GM12878 (cell line): ENCODE measurements at regions not wholly inside any gene's neighbourhood (a gene's known extent, or its start where the extent isn't known, plus 50 kb on each side); places are given as distances from the start of the nearest gene placed in this dataset.

ENCODE experiments used
- ATAC-seq: fragments of 200-7000 bp; cut with Tn5 transposase; 3 replicates; pipeline ENCODE4 v1.9.1; 2020; ENCODE audit warnings: mild to moderate bottlenecking, moderate library complexity
- BruUV-seq: library from RNA; stranded (reverse); fragments of 400-500 nt; replicated peaks from 2 replicates; lab custom pipeline; 2021; lab: Mats Ljungman, UMichigan
- CTCF ChIA-PET: fragments of 300-600 bp; sonication (Branson Sonifier 250); formaldehyde crosslinking; extraction: SDS; loops from one replicate; lab custom pipeline; 2021; ENCODE audit warnings: inconsistent platforms; lab: Yijun Ruan, JAX
- POLR2A ChIA-PET: fragments of 350-600 bp; formaldehyde crosslinking; extraction: SDS; loops from one replicate; lab custom pipeline; 2021; ENCODE audit warnings: inconsistent platforms; lab: Charles Lee
- RAD21 ChIA-PET: fragments of 300-600 bp; sonication (Branson Sonifier 250); formaldehyde crosslinking; loops from one replicate; lab custom pipeline; 2023; ENCODE audit warnings: antibody characterized with exemption; ENCODE audit not compliant: unreplicated experiment; lab: Charles Lee
- SMC1A ChIA-PET: fragments of 300-600 bp; sonication (Branson Sonifier 250); formaldehyde crosslinking; loops from one replicate; lab custom pipeline; 2023; ENCODE audit not compliant: unreplicated experiment, uncharacterized antibody; lab: Charles Lee
- DNase-seq: peaks from one replicate; pipeline ENCODE4 v3.0.0-alpha.2; 2011; ENCODE audit warnings: low read depth, low spot score
- FAIRE-seq: peaks from 3 replicates; lab custom pipeline; 2011; peaks lifted over from hg19 to GRCh38; lab: Jason Lieb, UNC
- H2AFZ ChIP-seq: 2 replicates; pipeline ENCODE4 v1.6.0; 2011; ENCODE audit warnings: low read depth, low read length, control low read depth; ENCODE audit not compliant: control insufficient read depth
- H3K27ac ChIP-seq: 2 replicates; pipeline ENCODE4 v1.5.1; 2011; ENCODE audit warnings: control low read depth; ENCODE audit not compliant: control insufficient read depth, insufficient read depth
- H3K27me3 ChIP-seq, 2 experiments: replicated peaks in 1 of 2; 2 replicates each; pipeline versions ENCODE4 v1.6.0 to v1.6.1; 2011; ENCODE audit warnings: low read length in 1 of 2; ENCODE audit not compliant: control insufficient read depth in 2 of 2, insufficient read depth in 2 of 2
- H3K36me3 ChIP-seq, 2 experiments: 2 replicates each; pipeline ENCODE4 v1.5.1; 2011; ENCODE audit warnings: low read length in 1 of 2; ENCODE audit not compliant: control insufficient read depth in 2 of 2, insufficient read depth in 2 of 2
- H3K4me1 ChIP-seq: 2 replicates; pipeline ENCODE4 v1.6.1; 2011; ENCODE audit warnings: mild to moderate bottlenecking, low read length, moderate library complexity, mixed read lengths; ENCODE audit not compliant: control insufficient read depth, insufficient read depth
- H3K4me2 ChIP-seq: 2 replicates; pipeline ENCODE4 v1.6.0; 2011; ENCODE audit warnings: control low read depth; ENCODE audit not compliant: control insufficient read depth, insufficient read depth
- H3K4me3 ChIP-seq: fragments of 200-600 bp; sonication (generic); 2 replicates; pipeline ENCODE4 v1.5.1; 2016
- H3K79me2 ChIP-seq: 2 replicates; pipeline ENCODE4 v1.6.0; 2011; ENCODE audit warnings: low read length; ENCODE audit not compliant: control insufficient read depth, insufficient read depth
- H3K9ac ChIP-seq: 2 replicates; pipeline ENCODE4 v1.8.0; 2011; ENCODE audit warnings: low read length, control low read depth, mixed read lengths; ENCODE audit not compliant: control insufficient read depth, insufficient read depth
- H3K9me3 ChIP-seq: replicated peaks from 3 replicates; pipeline ENCODE4 v1.5.1; 2011; ENCODE audit warnings: mild to moderate bottlenecking, low read length; ENCODE audit not compliant: control insufficient read depth, insufficient read depth
- H4K20me1 ChIP-seq: 2 replicates; pipeline ENCODE4 v1.6.0; 2011; ENCODE audit not compliant: control insufficient read depth, insufficient read depth
- CHD1 ChIP-seq: IDR thresholded peaks from 2 replicates; pipeline ENCODE4 v1.6.1; 2012; ENCODE audit warnings: low read depth, low read length, improper control_type of control experiment
- CTCF ChIP-seq, 3 experiments: IDR thresholded peaks in 2 of 3; conservative IDR thresholded peaks in 1 of 3; 2 replicates each; pipeline ENCODE4 v1.5.1; 2011; ENCODE audit warnings: low read depth in 3 of 3, low read length in 3 of 3, mild to moderate bottlenecking in 3 of 3, control low read depth in 2 of 3, moderate library complexity in 2 of 3, inconsistent platforms in 1 of 3, mixed read lengths in 1 of 3; ENCODE audit not compliant: control insufficient read depth in 2 of 3, insufficient read depth in 1 of 3; ENCODE audit errors: extremely low read depth in 1 of 3
- EZH2 ChIP-seq: IDR thresholded peaks from 2 replicates; pipeline ENCODE4 v1.6.1; 2012; ENCODE audit warnings: low read depth, mild to moderate bottlenecking, control low read depth, inconsistent platforms, low read length, borderline replicate concordance; ENCODE audit not compliant: control insufficient read depth
- IKZF2 ChIP-seq, 2 experiments: fragments of 450-650 bp; IDR thresholded peaks; 2 replicates each; pipeline ENCODE4 v1.6.1; 2017; ENCODE audit warnings: mild to moderate bottlenecking in 2 of 2, moderate library complexity in 2 of 2
- MEF2A ChIP-seq: IDR thresholded peaks from 2 replicates; pipeline ENCODE4 v1.6.1; 2011; ENCODE audit warnings: low read depth, mild to moderate bottlenecking, low read length, moderate library complexity; ENCODE audit not compliant: insufficient read depth
- NFYA ChIP-seq: IDR thresholded peaks from 2 replicates; pipeline ENCODE4 v1.6.1; 2011; ENCODE audit warnings: low read depth, mild to moderate bottlenecking, low read length, improper control_type of control experiment, borderline replicate concordance
- NR2C2 ChIP-seq: IDR thresholded peaks from 2 replicates; pipeline ENCODE4 v1.6.1; 2011; ENCODE audit warnings: borderline replicate concordance, low read depth; ENCODE audit not compliant: control insufficient read depth, insufficient read length
- PAX5 ChIP-seq: IDR thresholded peaks from 2 replicates; pipeline ENCODE4 v1.6.1; 2011; ENCODE audit warnings: low read depth, low read length, borderline replicate concordance
- PBX3 ChIP-seq: IDR thresholded peaks from 2 replicates; pipeline ENCODE4 v1.6.1; 2011; ENCODE audit warnings: mild to moderate bottlenecking, low read depth, low read length, moderate library complexity; ENCODE audit not compliant: insufficient replicate concordance
- POLR2AphosphoS2 ChIP-seq: IDR thresholded peaks from 2 replicates; pipeline ENCODE4 v1.6.1; 2011; ENCODE audit warnings: low read depth, mild to moderate bottlenecking, low read length, improper control_type of control experiment, moderate library complexity
- RCOR1 ChIP-seq: conservative IDR thresholded peaks from 2 replicates; pipeline ENCODE4 v1.6.1; 2012; ENCODE audit warnings: low read depth, low read length, improper control_type of control experiment
- TCF7 ChIP-seq: IDR thresholded peaks from 2 replicates; pipeline ENCODE4 v1.6.1; 2014; ENCODE audit warnings: antibody characterized with exemption, borderline replicate concordance
- WGBS: methylation state at CpG from one replicate; pipeline ENCODE4 v1.1.6; 2016; ENCODE audit warnings: low lambda C conversion rate; ENCODE audit not compliant: insufficient replicate concordance, insufficient coverage; ENCODE audit errors: missing lambda C conversion rate; 5-methylcytosine and 5-hydroxymethylcytosine counted together
- in situ Hi-C: fragments of 300-500 bp; cut with MboI; formaldehyde crosslinking; loops from 9 replicates; pipeline ENCODE4 v1.14.3; 2018; ENCODE audit warnings: mixed read lengths
- intact Hi-C: fragments of 100-400 bp; cut with micrococcal nuclease; formaldehyde crosslinking; loops from one replicate; pipeline ENCODE4 v1.14.2; 2022; ENCODE audit not compliant: unreplicated experiment

- H3K4me2 ChIP-seq: peak overlapping the region; percentile 3; the same call in 1 of the 2 replicates
- RAD21 ChIA-PET: no interaction called here
- H3K4me1 ChIP-seq: no peaks in the 10 kb centered on the region
- H3K79me2 ChIP-seq: no peaks in the 10 kb centered on the region
- in situ Hi-C loops: no loop called here
- POLR2A ChIA-PET: no interaction called here
- no peak overlapping the region for H3K9ac ChIP-seq
- no peaks in the 10 kb centered on the region for H3K36me3 ChIP-seq
- H3K27ac ChIP-seq: no peak overlapping the region
- no peak overlapping the region for H3K4me3 ChIP-seq
- CTCF ChIA-PET: no interaction called here
- H4K20me1 ChIP-seq: no peaks in the 10 kb centered on the region
- intact Hi-C loops: no loop called here
- SMC1A ChIA-PET: no interaction called here
- WGBS: 26% methylated on average over 44 of the region's 45 CpGs
- H3K27me3 ChIP-seq: peaks cover 17 to 26% of the 10 kb centered on the region in 2 experiments
- no peak for FAIRE-seq
- H2AFZ ChIP-seq: no peak overlapping the region
- no TSS peak for BruUV-seq
- 0 out of 3 replicates have a peak, but pooled peaks have one; percentile 29 for ATAC-seq
- H3K9me3 ChIP-seq: no peaks in the 10 kb centered on the region; the same call in 2 of the 3 replicates
- TF ChIP-seq PBX3 (no peak), PAX5 (peak; percentile 96), EZH2 (0 out of 2 replicates have a peak, but pooled peaks have one; percentile 13), MEF2A (no peak)
- no peak for DNase-seq
Measured at GRCh38 chr10:100655760-100656421, 89.5 kb upstream of the PAX2 start.

DNA sequence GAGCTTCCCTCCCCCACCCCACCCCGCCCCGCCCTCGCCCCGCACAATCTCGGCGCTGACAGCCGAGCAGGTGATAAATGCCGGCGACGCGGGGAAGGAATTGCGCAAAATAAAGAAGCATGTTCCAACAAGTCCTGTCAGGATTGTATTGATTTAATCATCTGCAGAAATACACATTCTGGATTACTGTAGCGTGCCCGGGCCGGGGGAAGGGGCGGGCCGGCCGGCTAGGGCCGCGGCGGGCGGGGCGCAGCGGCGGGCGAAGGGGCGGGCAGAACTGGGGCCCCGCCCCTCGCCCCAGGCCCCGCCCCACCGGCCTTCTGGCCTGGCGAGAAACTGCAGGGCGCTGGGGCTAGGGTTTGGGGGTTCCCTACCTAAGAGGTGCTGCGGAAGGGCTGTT lies 88.9 kb upstream of the PAX2 start:
- Histone ChIP-seq H3K4me3 (no peak overlapping the region), H3K4me1 (no peaks in the 10 kb centered on the region), H2AFZ (no peak overlapping the region), H3K4me2 (no peak overlapping the region), H3K36me3 (no peaks in the 10 kb centered on the region), H3K27me3 (peaks cover 17 to 29% of the 10 kb centered on the region in 2 experiments), H3K9ac (no peak overlapping the region), H3K9me3 (no peaks in the 10 kb centered on the region; the same call in 2 of the 3 replicates), H4K20me1 (no peaks in the 10 kb centered on the region), H3K27ac (no peak overlapping the region), H3K79me2 (no peaks in the 10 kb centered on the region)
- WGBS: 29% methylated on average over 12 of the region's 34 CpGs
- in situ Hi-C loops: no loop called here
- intact Hi-C loops: no loop called here
- RAD21 ChIA-PET: no interaction called here
- DNase-seq (no peak), ATAC-seq (no peak; the same call in 2 of the 3 replicates), FAIRE-seq (no peak)
- SMC1A ChIA-PET: no interaction called here
- POLR2A ChIA-PET: no interaction called here
- no TSS peak for BruUV-seq
- CTCF ChIA-PET: no interaction called here
- TF ChIP-seq RCOR1: no peak
- no peak for TF ChIP-seq CHD1
- no peak for TF ChIP-seq POLR2AphosphoS2
- TF ChIP-seq NFYA: no peak
- no peak for TF ChIP-seq CTCF (IDR thresholded peaks at IDR 0.05 in 2 of 3, conservative IDR thresholded peaks at IDR 0.05 in 1 of 3; ENCODE audit: control insufficient read depth in 2 of 3, extremely low read depth in 1 of 3, insufficient read depth in 1 of 3, low read depth in 3 of 3, low read length in 3 of 3)
- TF ChIP-seq NR2C2: no peak
- no peak for TF ChIP-seq IKZF2 (IDR thresholded peaks at IDR 0.05)
- TF ChIP-seq TCF7: no peak
